ENCODE measurements at regions not wholly inside any gene's neighbourhood (a gene's known extent, or its start where the extent isn't known, plus 50 kb on each side); places are given as distances from the start of the nearest gene placed in this dataset.

- no peak for TF ChIP-seq ZNF274 (IDR thresholded peaks at IDR 0.05; ENCODE audit: low read depth, low read length)
- TF ChIP-seq SUZ12 (IDR thresholded peaks at IDR 0.05; ENCODE audit: extremely low read depth, insufficient read depth, insufficient read length) = no peak
- TF ChIP-seq YY1 (IDR thresholded peaks at IDR 0.05; ENCODE audit: insufficient read depth, insufficient read length) = no peak
- Histone ChIP-seq H3K9me3 (ENCODE audit: insufficient read depth, low read length) (no peaks in the 10 kb centered on the region), H3K36me3 (ENCODE audit: insufficient read depth, insufficient read length, low read length) (no peaks in the 10 kb centered on the region), H3K9ac (ENCODE audit: insufficient read length, low read depth) (no peak overlapping the region), H3K27me3 (ENCODE audit: insufficient read depth, insufficient read length) (no peaks in the 10 kb centered on the region), H3K4me3 (ENCODE audit: insufficient read length, low read depth) (no peak overlapping the region), H3K4me1 (ENCODE audit: insufficient read depth, insufficient read length) (no peaks in the 10 kb centered on the region)
- DNase-seq (ENCODE audit: low read depth, low spot score) = no peak
These were observed 512.8 kb upstream of the SLC8A1 start for GRCh38 chr2:40964509-40965250.

GRCh38 chr2:40967451-40967850 is 515.6 kb upstream of the SLC8A1 start:
- no peaks in the 10 kb centered on the region for H3K9me3 ChIP-seq (ENCODE audit: insufficient read depth, low read length)
- TF ChIP-seq YY1 (IDR thresholded peaks at IDR 0.05; ENCODE audit: insufficient read depth, insufficient read length) (no peak), SUZ12 (IDR thresholded peaks at IDR 0.05; ENCODE audit: extremely low read depth, insufficient read depth, insufficient read length) (no peak), ZNF274 (IDR thresholded peaks at IDR 0.05; ENCODE audit: low read depth, low read length) (no peak)
- no peaks in the 10 kb centered on the region for H3K4me1 ChIP-seq (ENCODE audit: insufficient read depth, insufficient read length)
- no peak overlapping the region for H3K9ac ChIP-seq (ENCODE audit: insufficient read length, low read depth)
- no peaks in the 10 kb centered on the region for H3K36me3 ChIP-seq (ENCODE audit: insufficient read depth, insufficient read length, low read length)
- DNase-seq (ENCODE audit: low read depth, low spot score) = no peak
- no peak overlapping the region for H3K4me3 ChIP-seq (ENCODE audit: insufficient read length, low read depth)
- H3K27me3 ChIP-seq (ENCODE audit: insufficient read depth, insufficient read length) = no peaks in the 10 kb centered on the region

- Histone ChIP-seq H3K27me3 (ENCODE audit: insufficient read depth, insufficient read length) (no peaks in the 10 kb centered on the region), H3K9ac (ENCODE audit: insufficient read length, low read depth) (no peak overlapping the region), H3K36me3 (ENCODE audit: insufficient read depth, insufficient read length, low read length) (no peaks in the 10 kb centered on the region), H3K4me3 (ENCODE audit: insufficient read length, low read depth) (no peak overlapping the region), H3K4me1 (ENCODE audit: insufficient read depth, insufficient read length) (no peaks in the 10 kb centered on the region), H3K9me3 (ENCODE audit: insufficient read depth, low read length) (no peaks in the 10 kb centered on the region)
- no peak for TF ChIP-seq SUZ12 (IDR thresholded peaks at IDR 0.05; ENCODE audit: extremely low read depth, insufficient read depth, insufficient read length)
- TF ChIP-seq ZNF274 (IDR thresholded peaks at IDR 0.05; ENCODE audit: low read depth, low read length) = no peak
- no peak for TF ChIP-seq YY1 (IDR thresholded peaks at IDR 0.05; ENCODE audit: insufficient read depth, insufficient read length)
- no peak for DNase-seq (ENCODE audit: low read depth, low spot score)
These were observed 523.3 kb upstream of the SLC8A1 start for GRCh38 chr2:40975151-40975550.

- no peak for TF ChIP-seq ZNF274 (IDR thresholded peaks at IDR 0.05; ENCODE audit: low read depth, low read length)
- TF ChIP-seq YY1 (IDR thresholded peaks at IDR 0.05; ENCODE audit: insufficient read depth, insufficient read length) = no peak
- no peak for TF ChIP-seq SUZ12 (IDR thresholded peaks at IDR 0.05; ENCODE audit: extremely low read depth, insufficient read depth, insufficient read length)
- no peaks in the 10 kb centered on the region for H3K27me3 ChIP-seq (ENCODE audit: insufficient read depth, insufficient read length)
- no peaks in the 10 kb centered on the region for H3K36me3 ChIP-seq (ENCODE audit: insufficient read depth, insufficient read length, low read length)
- no peaks in the 10 kb centered on the region for H3K4me1 ChIP-seq (ENCODE audit: insufficient read depth, insufficient read length)
- H3K4me3 ChIP-seq (ENCODE audit: insufficient read length, low read depth) = no peak overlapping the region
- H3K9ac ChIP-seq (ENCODE audit: insufficient read length, low read depth) = no peak overlapping the region
- DNase-seq (ENCODE audit: low read depth, low spot score) = no peak
- H3K9me3 ChIP-seq (ENCODE audit: insufficient read depth, low read length) = no peaks in the 10 kb centered on the region
These were observed 545.5 kb upstream of the SLC8A1 start for GRCh38 chr2:40997362-40997761.

- H3K36me3 ChIP-seq (ENCODE audit: insufficient read depth, insufficient read length, low read length) = no peaks in the 10 kb centered on the region
- no peak for DNase-seq (ENCODE audit: low read depth, low spot score)
- no peaks in the 10 kb centered on the region for H3K9me3 ChIP-seq (ENCODE audit: insufficient read depth, low read length)
- no peaks in the 10 kb centered on the region for H3K27me3 ChIP-seq (ENCODE audit: insufficient read depth, insufficient read length)
- H3K4me1 ChIP-seq (ENCODE audit: insufficient read depth, insufficient read length) = no peaks in the 10 kb centered on the region
- TF ChIP-seq YY1 (IDR thresholded peaks at IDR 0.05; ENCODE audit: insufficient read depth, insufficient read length) (no peak), ZNF274 (IDR thresholded peaks at IDR 0.05; ENCODE audit: low read depth, low read length) (no peak), SUZ12 (IDR thresholded peaks at IDR 0.05; ENCODE audit: extremely low read depth, insufficient read depth, insufficient read length) (no peak)
- no peak overlapping the region for H3K9ac ChIP-seq (ENCODE audit: insufficient read length, low read depth)
- no peak overlapping the region for H3K4me3 ChIP-seq (ENCODE audit: insufficient read length, low read depth)
These were observed 548.5 kb upstream of the SLC8A1 start for GRCh38 chr2:41000374-41000773.

- Histone ChIP-seq H3K27me3 (ENCODE audit: insufficient read depth, insufficient read length) (no peaks in the 10 kb centered on the region), H3K4me3 (ENCODE audit: insufficient read length, low read depth) (no peak overlapping the region), H3K4me1 (ENCODE audit: insufficient read depth, insufficient read length) (no peaks in the 10 kb centered on the region), H3K9ac (ENCODE audit: insufficient read length, low read depth) (no peak overlapping the region), H3K36me3 (ENCODE audit: insufficient read depth, insufficient read length, low read length) (no peaks in the 10 kb centered on the region), H3K9me3 (ENCODE audit: insufficient read depth, low read length) (no peaks in the 10 kb centered on the region)
- no peak for DNase-seq (ENCODE audit: low read depth, low spot score)
- no peak for TF ChIP-seq YY1 (IDR thresholded peaks at IDR 0.05; ENCODE audit: insufficient read depth, insufficient read length)
- no peak for TF ChIP-seq ZNF274 (IDR thresholded peaks at IDR 0.05; ENCODE audit: low read depth, low read length)
- TF ChIP-seq SUZ12 (IDR thresholded peaks at IDR 0.05; ENCODE audit: extremely low read depth, insufficient read depth, insufficient read length) = no peak
These were observed 549.0 kb upstream of the SLC8A1 start for GRCh38 chr2:41000906-41001305.

- Histone ChIP-seq H3K4me1 (ENCODE audit: insufficient read depth, insufficient read length) (no peaks in the 10 kb centered on the region), H3K36me3 (ENCODE audit: insufficient read depth, insufficient read length, low read length) (no peaks in the 10 kb centered on the region), H3K9me3 (ENCODE audit: insufficient read depth, low read length) (no peaks in the 10 kb centered on the region), H3K9ac (ENCODE audit: insufficient read length, low read depth) (no peak overlapping the region), H3K4me3 (ENCODE audit: insufficient read length, low read depth) (no peak overlapping the region), H3K27me3 (ENCODE audit: insufficient read depth, insufficient read length) (no peaks in the 10 kb centered on the region)
- no peak for DNase-seq (ENCODE audit: low read depth, low spot score)
- no peak for TF ChIP-seq YY1 (IDR thresholded peaks at IDR 0.05; ENCODE audit: insufficient read depth, insufficient read length)
- no peak for TF ChIP-seq ZNF274 (IDR thresholded peaks at IDR 0.05; ENCODE audit: low read depth, low read length)
- TF ChIP-seq SUZ12 (IDR thresholded peaks at IDR 0.05; ENCODE audit: extremely low read depth, insufficient read depth, insufficient read length) = no peak
These were observed 552.8 kb upstream of the SLC8A1 start for GRCh38 chr2:41004700-41005099.

Measured in NT2/D1 (cell line).